ENCODE measurements at regions not wholly inside any gene's neighbourhood (a gene's known extent, or its start where the extent isn't known, plus 50 kb on each side); places are given as distances from the start of the nearest gene placed in this dataset.

DNA sequence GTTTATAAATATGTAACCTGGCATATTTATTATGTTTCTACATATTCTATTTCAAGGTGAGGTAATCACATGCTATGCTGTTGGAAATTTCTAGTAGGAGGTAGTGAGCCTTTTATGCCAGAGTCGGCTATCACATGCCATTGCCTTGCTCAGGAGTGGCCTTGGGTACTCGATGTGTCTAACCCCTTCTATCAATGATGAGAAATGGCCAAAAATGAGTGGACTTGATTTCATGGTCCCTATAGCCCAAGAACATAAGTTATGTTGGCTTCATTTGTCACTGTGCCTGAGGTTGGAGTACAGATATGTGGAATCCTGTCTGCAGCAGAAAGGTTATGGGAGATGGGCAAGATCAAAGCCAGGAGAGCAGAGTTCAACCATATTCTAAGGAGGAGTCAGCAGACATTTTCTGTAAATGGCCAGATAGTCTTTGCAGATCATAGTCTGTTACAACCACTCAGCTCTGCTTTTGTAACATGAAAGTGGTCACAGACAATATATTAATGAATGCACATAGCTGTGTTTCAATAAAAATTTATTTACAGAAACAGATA lies 554.4 kb downstream of the PDCD6IP start:
- TF ChIP-seq POLR2A (IDR thresholded peaks at IDR 0.05): no peak
- TF ChIP-seq, protein P1, sequence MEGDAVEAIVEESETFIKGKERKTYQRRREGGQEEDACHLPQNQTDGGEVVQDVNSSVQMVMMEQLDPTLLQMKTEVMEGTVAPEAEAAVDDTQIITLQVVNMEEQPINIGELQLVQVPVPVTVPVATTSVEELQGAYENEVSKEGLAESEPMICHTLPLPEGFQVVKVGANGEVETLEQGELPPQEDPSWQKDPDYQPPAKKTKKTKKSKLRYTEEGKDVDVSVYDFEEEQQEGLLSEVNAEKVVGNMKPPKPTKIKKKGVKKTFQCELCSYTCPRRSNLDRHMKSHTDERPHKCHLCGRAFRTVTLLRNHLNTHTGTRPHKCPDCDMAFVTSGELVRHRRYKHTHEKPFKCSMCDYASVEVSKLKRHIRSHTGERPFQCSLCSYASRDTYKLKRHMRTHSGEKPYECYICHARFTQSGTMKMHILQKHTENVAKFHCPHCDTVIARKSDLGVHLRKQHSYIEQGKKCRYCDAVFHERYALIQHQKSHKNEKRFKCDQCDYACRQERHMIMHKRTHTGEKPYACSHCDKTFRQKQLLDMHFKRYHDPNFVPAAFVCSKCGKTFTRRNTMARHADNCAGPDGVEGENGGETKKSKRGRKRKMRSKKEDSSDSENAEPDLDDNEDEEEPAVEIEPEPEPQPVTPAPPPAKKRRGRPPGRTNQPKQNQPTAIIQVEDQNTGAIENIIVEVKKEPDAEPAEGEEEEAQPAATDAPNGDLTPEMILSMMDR (IDR thresholded peaks at IDR 0.05): no peak
